ENCODE measurements at regions not wholly inside any gene's neighbourhood (a gene's known extent, or its start where the extent isn't known, plus 50 kb on each side); places are given as distances from the start of the nearest gene placed in this dataset.
A peak's percentile ranks its signal among the peaks of the same experiment; 100 is the strongest.

- no peaks in the 10 kb centered on the region for H3K36me3 ChIP-seq (ENCODE audit: control insufficient read depth, insufficient read depth, low read length)
- H3K4me3 ChIP-seq (ENCODE audit: low read depth, low read length), result no peak overlapping the region
- H3K27me3 ChIP-seq (ENCODE audit: control insufficient read depth, insufficient read depth, low read length), result no peaks in the 10 kb centered on the region
- DNase-seq (ENCODE audit: low read depth), result no peak
- FAIRE-seq, result no peak
- no peak for TF ChIP-seq CTCF (IDR thresholded peaks at IDR 0.05; ENCODE audit: insufficient read depth, low read length, severe bottlenecking)
Measured at GRCh38 chr11:113553915-113554314, 78.7 kb upstream of the DRD2 start.

GRCh38 chr11:113553235-113553634 lies 78.0 kb upstream of the DRD2 start:
- peak; percentile 79 for DNase-seq (ENCODE audit: low read depth)
- Histone ChIP-seq H3K27me3 (ENCODE audit: control insufficient read depth, insufficient read depth, low read length) (no peaks in the 10 kb centered on the region), H3K4me3 (ENCODE audit: low read depth, low read length) (no peak overlapping the region), H3K36me3 (ENCODE audit: control insufficient read depth, insufficient read depth, low read length) (no peaks in the 10 kb centered on the region)
- no peak for FAIRE-seq
- TF ChIP-seq CTCF (IDR thresholded peaks at IDR 0.05; ENCODE audit: insufficient read depth, low read length, severe bottlenecking), result no peak

- no peak for DNase-seq (ENCODE audit: low read depth)
- H3K27me3 ChIP-seq (ENCODE audit: control insufficient read depth, insufficient read depth, low read length), result no peaks in the 10 kb centered on the region
- H3K36me3 ChIP-seq (ENCODE audit: control insufficient read depth, insufficient read depth, low read length), result no peaks in the 10 kb centered on the region
- FAIRE-seq, result no peak
- TF ChIP-seq CTCF (IDR thresholded peaks at IDR 0.05; ENCODE audit: insufficient read depth, low read length, severe bottlenecking), result no peak
- no peak overlapping the region for H3K4me3 ChIP-seq (ENCODE audit: low read depth, low read length)
Measured at GRCh38 chr11:113552271-113552670, 77.1 kb upstream of the DRD2 start.

GRCh38 chr11:113551645-113552044 lies 76.4 kb upstream of the DRD2 start:
- no peak for DNase-seq (ENCODE audit: low read depth)
- H3K36me3 ChIP-seq (ENCODE audit: control insufficient read depth, insufficient read depth, low read length), result no peaks in the 10 kb centered on the region
- H3K4me3 ChIP-seq (ENCODE audit: low read depth, low read length), result no peak overlapping the region
- H3K27me3 ChIP-seq (ENCODE audit: control insufficient read depth, insufficient read depth, low read length), result no peaks in the 10 kb centered on the region
- no peak for TF ChIP-seq CTCF (IDR thresholded peaks at IDR 0.05; ENCODE audit: insufficient read depth, low read length, severe bottlenecking)
- no peak for FAIRE-seq

- FAIRE-seq, result peak; percentile 60
- TF ChIP-seq CTCF (IDR thresholded peaks at IDR 0.05; ENCODE audit: insufficient read depth, low read length, severe bottlenecking), result no peak
Measured at GRCh38 chr11:113549611-113550578, 74.7 kb upstream of the DRD2 start.

More at GRCh38 chr11:113549611-113550578, 74.7 kb upstream of the DRD2 start:
- Histone ChIP-seq H3K27me3 (ENCODE audit: control insufficient read depth, insufficient read depth, low read length) (no peaks in the 10 kb centered on the region), H3K4me3 (ENCODE audit: low read depth, low read length) (no peak overlapping the region), H3K36me3 (ENCODE audit: control insufficient read depth, insufficient read depth, low read length) (no peaks in the 10 kb centered on the region)
- DNase-seq (ENCODE audit: low read depth), result peak; percentile 84

All from bronchial epithelial cell (primary cell).